ENCODE measurements at regions not wholly inside any gene's neighbourhood (a gene's known extent, or its start where the extent isn't known, plus 50 kb on each side); places are given as distances from the start of the nearest gene placed in this dataset.

- Histone ChIP-seq H3K36me3 (ENCODE audit: insufficient read depth, low read length) (no peaks in the 10 kb centered on the region), H3K4me2 (ENCODE audit: insufficient read depth, low read length) (no peak overlapping the region), H4K20me1 (ENCODE audit: insufficient read depth, low read length) (no peaks in the 10 kb centered on the region), H3K27me3 (ENCODE audit: insufficient read depth, low read length) (no peaks in the 10 kb centered on the region), H2AFZ (ENCODE audit: low read length) (no peak overlapping the region), H3K4me1 (ENCODE audit: insufficient read depth, low read length) (no peaks in the 10 kb centered on the region), H3K27ac (ENCODE audit: low read depth, low read length) (no peak overlapping the region), H3K9me3 (ENCODE audit: low read depth, low read length) (no peaks in the 10 kb centered on the region), H3K4me3 (ENCODE audit: insufficient read depth, low read length) (no peak overlapping the region), H3K79me2 (ENCODE audit: insufficient read depth, low read length) (no peaks in the 10 kb centered on the region)
- no peak for DNase-seq (ENCODE audit: insufficient read length, low spot score, missing footprints)
- no peak for TF ChIP-seq CTCF (IDR thresholded peaks at IDR 0.05; ENCODE audit: extremely low read depth, low read depth, low read length)
Measured at GRCh38 chr1:101431956-101432510, 195.2 kb downstream of the S1PR1 start.

- Histone ChIP-seq H3K4me2 (ENCODE audit: insufficient read depth, low read length) (no peak overlapping the region), H3K4me1 (ENCODE audit: insufficient read depth, low read length) (no peaks in the 10 kb centered on the region), H3K79me2 (ENCODE audit: insufficient read depth, low read length) (no peaks in the 10 kb centered on the region), H3K27ac (ENCODE audit: low read depth, low read length) (no peak overlapping the region), H3K36me3 (ENCODE audit: insufficient read depth, low read length) (no peaks in the 10 kb centered on the region), H3K4me3 (ENCODE audit: insufficient read depth, low read length) (no peak overlapping the region), H3K27me3 (ENCODE audit: insufficient read depth, low read length) (no peaks in the 10 kb centered on the region), H4K20me1 (ENCODE audit: insufficient read depth, low read length) (no peaks in the 10 kb centered on the region), H2AFZ (ENCODE audit: low read length) (no peak overlapping the region), H3K9me3 (ENCODE audit: low read depth, low read length) (no peaks in the 10 kb centered on the region)
- no peak for DNase-seq (ENCODE audit: insufficient read length, low spot score, missing footprints)
- TF ChIP-seq CTCF (IDR thresholded peaks at IDR 0.05; ENCODE audit: extremely low read depth, low read depth, low read length), result no peak
Measured at GRCh38 chr1:101435831-101436511, 199.2 kb downstream of the S1PR1 start.

GRCh38 chr1:101437800-101438199, 201.0 kb downstream of the S1PR1 start:
- Histone ChIP-seq H3K36me3 (ENCODE audit: insufficient read depth, low read length) (no peaks in the 10 kb centered on the region), H3K4me3 (ENCODE audit: insufficient read depth, low read length) (no peak overlapping the region), H3K79me2 (ENCODE audit: insufficient read depth, low read length) (no peaks in the 10 kb centered on the region), H3K27ac (ENCODE audit: low read depth, low read length) (no peak overlapping the region), H3K4me2 (ENCODE audit: insufficient read depth, low read length) (no peak overlapping the region), H2AFZ (ENCODE audit: low read length) (no peak overlapping the region), H3K9me3 (ENCODE audit: low read depth, low read length) (no peaks in the 10 kb centered on the region), H3K27me3 (ENCODE audit: insufficient read depth, low read length) (no peaks in the 10 kb centered on the region), H3K4me1 (ENCODE audit: insufficient read depth, low read length) (no peaks in the 10 kb centered on the region), H4K20me1 (ENCODE audit: insufficient read depth, low read length) (no peaks in the 10 kb centered on the region)
- no peak for DNase-seq (ENCODE audit: insufficient read length, low spot score, missing footprints)
- TF ChIP-seq CTCF (IDR thresholded peaks at IDR 0.05; ENCODE audit: extremely low read depth, low read depth, low read length), result no peak

- no peak overlapping the region for H3K27ac ChIP-seq (ENCODE audit: low read depth, low read length)
- DNase-seq (ENCODE audit: insufficient read length, low spot score, missing footprints), result peak; percentile 26
- H3K4me3 ChIP-seq (ENCODE audit: insufficient read depth, low read length), result no peak overlapping the region
- no peak overlapping the region for H3K4me2 ChIP-seq (ENCODE audit: insufficient read depth, low read length)
- H3K4me1 ChIP-seq (ENCODE audit: insufficient read depth, low read length), result no peaks in the 10 kb centered on the region
- no peaks in the 10 kb centered on the region for H4K20me1 ChIP-seq (ENCODE audit: insufficient read depth, low read length)
- no peaks in the 10 kb centered on the region for H3K27me3 ChIP-seq (ENCODE audit: insufficient read depth, low read length)
- peak; percentile 39 for TF ChIP-seq CTCF (IDR thresholded peaks at IDR 0.05; ENCODE audit: extremely low read depth, low read depth, low read length)
- no peaks in the 10 kb centered on the region for H3K9me3 ChIP-seq (ENCODE audit: low read depth, low read length)
- no peaks in the 10 kb centered on the region for H3K36me3 ChIP-seq (ENCODE audit: insufficient read depth, low read length)
- H3K79me2 ChIP-seq (ENCODE audit: insufficient read depth, low read length), result no peaks in the 10 kb centered on the region
- no peak overlapping the region for H2AFZ ChIP-seq (ENCODE audit: low read length)
Measured at GRCh38 chr1:101438359-101438758, 201.5 kb downstream of the S1PR1 start.
